Central memory CD4-positive, alpha-beta T cell (primary cell): ENCODE measurements at regions not wholly inside any gene's neighbourhood (a gene's known extent, or its start where the extent isn't known, plus 50 kb on each side); places are given as distances from the start of the nearest gene placed in this dataset.
"Not testable (repeated sequence)": the region's sequence is repeated elsewhere in the genome, so short reads cannot be mapped to it uniquely, and the experiment has no call there.

Source experiments
- DNase-seq: peaks from one replicate; pipeline ENCODE4 v3.0.0; 2022

GRCh38 chr4:130026185-130026584, 930.2 kb downstream of the C4orf33 start:
- DNase-seq = no peak

GRCh38 chr4:130027973-130028372, 932.0 kb downstream of the C4orf33 start:
- DNase-seq = no peak

GRCh38 chr4:130028552-130028951, 932.6 kb downstream of the C4orf33 start:
- DNase-seq = no peak

GRCh38 chr4:130029442-130029841, 933.5 kb downstream of the C4orf33 start:
- no peak for DNase-seq

- DNase-seq = no peak
Observed at GRCh38 chr4:130031858-130032257, 935.9 kb downstream of the C4orf33 start.

GRCh38 chr4:130033657-130034056, 937.7 kb downstream of the C4orf33 start:
- DNase-seq = not testable (repeated sequence)

- DNase-seq = no peak
Observed at GRCh38 chr4:130034876-130035275, 938.9 kb downstream of the C4orf33 start.

GRCh38 chr4:130035391-130035790, 939.4 kb downstream of the C4orf33 start:
- no peak for DNase-seq

GRCh38 chr4:130037866-130038265, 941.9 kb downstream of the C4orf33 start:
- not testable (repeated sequence) for DNase-seq

- not testable (repeated sequence) for DNase-seq
Observed at GRCh38 chr4:130038540-130038939, 942.6 kb downstream of the C4orf33 start.

GRCh38 chr4:130043732-130044160, 947.8 kb downstream of the C4orf33 start:
- no peak for DNase-seq

GRCh38 chr4:130044788-130045531, 949.0 kb downstream of the C4orf33 start:
- DNase-seq = no peak

GRCh38 chr4:130053723-130054122, 957.8 kb downstream of the C4orf33 start:
- no peak for DNase-seq

GRCh38 chr4:130054908-130055307, 959.0 kb downstream of the C4orf33 start:
- DNase-seq = no peak

GRCh38 chr4:130056286-130056685, 960.3 kb downstream of the C4orf33 start:
- no peak for DNase-seq

- no peak for DNase-seq
Observed at GRCh38 chr4:130064471-130064870, 968.5 kb downstream of the C4orf33 start.

- no peak for DNase-seq
Observed at GRCh38 chr4:130067419-130067818, 971.5 kb downstream of the C4orf33 start.

GRCh38 chr4:130068072-130068471, 972.1 kb downstream of the C4orf33 start:
- no peak for DNase-seq

- no peak for DNase-seq
Observed at GRCh38 chr4:130071746-130072145, 975.8 kb downstream of the C4orf33 start.

- no peak for DNase-seq
Observed at GRCh38 chr4:130073145-130073790, 977.3 kb downstream of the C4orf33 start.

- DNase-seq = no peak
Observed at GRCh38 chr4:130074096-130074495, 978.1 kb downstream of the C4orf33 start.

- DNase-seq = no peak
Observed at GRCh38 chr4:130077275-130077674, 981.3 kb downstream of the C4orf33 start.

GRCh38 chr4:130079027-130079426, 983.1 kb downstream of the C4orf33 start:
- DNase-seq = not testable (repeated sequence)

GRCh38 chr4:130080872-130081451, 985.0 kb downstream of the C4orf33 start:
- DNase-seq = no peak
